Suprapubic skin (tissue), 4 donors: ENCODE measurements at regions not wholly inside any gene's neighbourhood (a gene's known extent, or its start where the extent isn't known, plus 50 kb on each side); places are given as distances from the start of the nearest gene placed in this dataset.

Experiments used
- DNase-seq, 2 donors: peaks; one replicate each; pipeline ENCODE4 v3.0.0-alpha.2; 2019; ENCODE audit warnings: low spot score in 2 of 2
- H3K27ac ChIP-seq: fragments of 200-600 bp; sonication (generic); one replicate; pipeline ENCODE4 v1.5.1; 2019
- H3K27me3 ChIP-seq: fragments of 200-600 bp; sonication (generic); one replicate; pipeline ENCODE4 v1.5.1; 2019
- H3K36me3 ChIP-seq: fragments of 200-600 bp; sonication (generic); one replicate; pipeline ENCODE4 v1.5.1; 2019
- H3K4me1 ChIP-seq: fragments of 200-600 bp; sonication (generic); one replicate; pipeline ENCODE4 v1.5.1; 2019
- H3K4me3 ChIP-seq: fragments of 200-600 bp; sonication (generic); one replicate; pipeline ENCODE4 v1.5.1; 2019; ENCODE audit warnings: mild to moderate bottlenecking
- H3K9me3 ChIP-seq: fragments of 200-600 bp; sonication (generic); one replicate; pipeline ENCODE4 v1.5.1; 2019
- CTCF ChIP-seq, 2 donors: fragments of 200-600 bp in 1 of 2; fragments of 450-650 bp in 1 of 2; sonication (generic) in 1 of 2; IDR thresholded peaks; one replicate each; pipeline ENCODE4 v1.5.1; 2016 to 2019; ENCODE audit warnings: antibody characterized with exemption in 2 of 2, mild to moderate bottlenecking in 1 of 2, moderate library complexity in 1 of 2
- EP300 ChIP-seq: sonication (generic); formaldehyde crosslinking; IDR thresholded peaks from one replicate; pipeline ENCODE4 v1.6.1; 2017; ENCODE audit warnings: antibody characterized with exemption
- POLR2A ChIP-seq, 2 donors: fragments of 450-650 bp; IDR thresholded peaks; one replicate each; pipeline ENCODE4 v1.6.1; 2017; ENCODE audit warnings: antibody characterized with exemption in 2 of 2, mild to moderate bottlenecking in 2 of 2, moderate library complexity in 2 of 2
- POLR2AphosphoS5 ChIP-seq, 3 donors: sonication (generic); formaldehyde crosslinking; IDR thresholded peaks; one replicate each; pipeline ENCODE4 v1.6.1; 2017; ENCODE audit warnings: antibody characterized with exemption in 3 of 3
- whole genome bisulfite sequencing: methylation state at CpG from one replicate; pipeline ENCODE4 v1.1.5; 2018; 5-methylcytosine and 5-hydroxymethylcytosine counted together

- no peaks in the 10 kb centered on the region for H3K36me3 ChIP-seq
- no peak for TF ChIP-seq EP300
- TF ChIP-seq CTCF (IDR thresholded peaks at IDR 0.05), result no peak
- TF ChIP-seq POLR2AphosphoS5 (IDR thresholded peaks at IDR 0.05), result no peak
- TF ChIP-seq POLR2A (IDR thresholded peaks at IDR 0.05), result no peak
- H3K9me3 ChIP-seq, result no peaks in the 10 kb centered on the region
- H3K27me3 ChIP-seq, result no peaks in the 10 kb centered on the region
- no peak overlapping the region for H3K4me3 ChIP-seq
- 76% methylated on average over 3 of the region's 3 CpGs for WGBS
- no peak overlapping the region for H3K27ac ChIP-seq
- peaks cover 15% of the 10 kb centered on the region for H3K4me1 ChIP-seq
- no peak for DNase-seq
These were observed 114.8 kb downstream of the BCOR start for GRCh38 chrX:39982948-39983347.

GRCh38 chrX:39983715-39984114, 114.0 kb downstream of the BCOR start:
- no peak for TF ChIP-seq POLR2AphosphoS5 (IDR thresholded peaks at IDR 0.05)
- TF ChIP-seq EP300, result no peak
- TF ChIP-seq POLR2A (IDR thresholded peaks at IDR 0.05), result no peak
- no peak for TF ChIP-seq CTCF (IDR thresholded peaks at IDR 0.05)
- WGBS, result 52% methylated on average over 5 of the region's 5 CpGs
- H3K4me1 ChIP-seq, result peaks cover 15% of the 10 kb centered on the region
- no peaks in the 10 kb centered on the region for H3K9me3 ChIP-seq
- H3K36me3 ChIP-seq, result no peaks in the 10 kb centered on the region
- no peak for DNase-seq
- no peaks in the 10 kb centered on the region for H3K27me3 ChIP-seq
- no peak overlapping the region for H3K4me3 ChIP-seq
- no peak overlapping the region for H3K27ac ChIP-seq

GRCh38 chrX:39984191-39984956, 113.4 kb downstream of the BCOR start:
- DNase-seq, result no peak
- no peak overlapping the region for H3K4me3 ChIP-seq
- no peaks in the 10 kb centered on the region for H3K27me3 ChIP-seq

GRCh38 chrX:39985071-39985470, 112.7 kb downstream of the BCOR start:
- WGBS, result 84% methylated on average over 9 of the region's 9 CpGs
- no peak overlapping the region for H3K4me3 ChIP-seq
- TF ChIP-seq POLR2A (IDR thresholded peaks at IDR 0.05), result no peak
- no peak for TF ChIP-seq POLR2AphosphoS5 (IDR thresholded peaks at IDR 0.05)
- no peak for TF ChIP-seq EP300
- TF ChIP-seq CTCF (IDR thresholded peaks at IDR 0.05), result no peak

More at GRCh38 chrX:39984191-39984956, 113.4 kb downstream of the BCOR start:
- H3K4me1 ChIP-seq, result peaks cover 15% of the 10 kb centered on the region
- H3K36me3 ChIP-seq, result no peaks in the 10 kb centered on the region
- H3K9me3 ChIP-seq, result no peaks in the 10 kb centered on the region
- WGBS, result 57% methylated on average over 14 of the region's 14 CpGs
- H3K27ac ChIP-seq, result no peak overlapping the region
- no peak for TF ChIP-seq CTCF (IDR thresholded peaks at IDR 0.05)
- TF ChIP-seq POLR2A (IDR thresholded peaks at IDR 0.05), result no peak
- TF ChIP-seq POLR2AphosphoS5 (IDR thresholded peaks at IDR 0.05), result no peak
- no peak for TF ChIP-seq EP300

GRCh38 chrX:39985551-39985950, 112.2 kb downstream of the BCOR start:
- 65% methylated on average over 4 of the region's 4 CpGs for WGBS
- Histone ChIP-seq H3K27ac (no peak overlapping the region), H3K36me3 (no peaks in the 10 kb centered on the region), H3K4me1 (peaks cover 15% of the 10 kb centered on the region), H3K27me3 (no peaks in the 10 kb centered on the region), H3K9me3 (no peaks in the 10 kb centered on the region), H3K4me3 (no peak overlapping the region)
- TF ChIP-seq EP300 (no peak), POLR2AphosphoS5 (IDR thresholded peaks at IDR 0.05) (no peak)
- no peak for DNase-seq

More at GRCh38 chrX:39985071-39985470, 112.7 kb downstream of the BCOR start:
- Histone ChIP-seq H3K9me3 (no peaks in the 10 kb centered on the region), H3K36me3 (no peaks in the 10 kb centered on the region), H3K27me3 (no peaks in the 10 kb centered on the region), H3K4me1 (peaks cover 15% of the 10 kb centered on the region), H3K27ac (no peak overlapping the region)
- no peak for DNase-seq
